WTC11 (cell line): ENCODE measurements at regions not wholly inside any gene's neighbourhood (a gene's known extent, or its start where the extent isn't known, plus 50 kb on each side); places are given as distances from the start of the nearest gene placed in this dataset.

Experiments
- ATAC-seq: fragments of 200-7000 bp; cut with Tn5 transposase; 2 replicates; pipeline ENCODE4 v1.10.0; 2021; ENCODE audit warnings: mild to moderate bottlenecking, moderate library complexity
- CTCF ChIA-PET: fragments of 300-600 bp; sonication (Branson Sonifier 250); formaldehyde crosslinking; loops from one replicate; lab custom pipeline; 2021; ENCODE audit warnings: antibody characterized with exemption; lab: Charles Lee
- POLR2A ChIA-PET: fragments of 350-600 bp; sonication (Branson Sonifier 250); formaldehyde crosslinking; loops from one replicate; lab custom pipeline; 2021; ENCODE audit warnings: antibody characterized with exemption; lab: Charles Lee
- DNase-seq: peaks from one replicate; pipeline ENCODE4 v3.0.0; 2021; ENCODE audit warnings: low spot score
- H3K27ac Mint-ChIP-seq: 2 replicates; pipeline ENCODE4 v1.8.0; 2021; ENCODE audit warnings: mixed read lengths
- H3K27me3 Mint-ChIP-seq: 2 replicates; pipeline ENCODE4 v1.8.0; 2021; ENCODE audit warnings: low read depth, mild to moderate bottlenecking, moderate library complexity, mixed read lengths
- H3K36me3 Mint-ChIP-seq: 2 replicates; pipeline ENCODE4 v1.8.0; 2021; ENCODE audit warnings: mixed read lengths
- H3K4me1 Mint-ChIP-seq: 2 replicates; pipeline ENCODE4 v1.8.0; 2022; ENCODE audit warnings: mixed read lengths
- H3K4me3 Mint-ChIP-seq: 2 replicates; pipeline ENCODE4 v1.8.0; 2021; ENCODE audit warnings: mild to moderate bottlenecking, moderate library complexity, mixed read lengths
- H3K9me3 Mint-ChIP-seq: 2 replicates; pipeline ENCODE4 v1.8.0; 2021; ENCODE audit warnings: mixed read lengths
- CTCF ChIP-seq: fragments of 200-600 bp; IDR thresholded peaks from 2 replicates; pipeline ENCODE4 v1.8.0; 2022; ENCODE audit warnings: antibody characterized with exemption
- E2F5 ChIP-seq: sonication (generic); formaldehyde crosslinking; IDR thresholded peaks from 2 replicates; pipeline ENCODE4 v1.8.1; 2022; ENCODE audit warnings: mild to moderate bottlenecking, moderate library complexity, missing genetic modification reagents
- ESRRA ChIP-seq: sonication (generic); formaldehyde crosslinking; IDR thresholded peaks from 2 replicates; pipeline ENCODE4 v1.8.1; 2022; ENCODE audit warnings: mild to moderate bottlenecking, missing genetic modification reagents, borderline replicate concordance
- HMGA2 ChIP-seq: fragments of 250-450 bp; sonication (Bioruptor Pico); IDR thresholded peaks from 2 replicates; pipeline ENCODE4 v1.4.0; 2021; ENCODE audit warnings: mild to moderate bottlenecking, moderate library complexity
- JAZF1 ChIP-seq: fragments of 250-450 bp; sonication (Bioruptor Pico); IDR thresholded peaks from 2 replicates; pipeline ENCODE4 v1.9.0; 2021; ENCODE audit warnings: moderate library complexity, mild to moderate bottlenecking, inconsistent platforms
- JUN ChIP-seq: sonication (generic); formaldehyde crosslinking; IDR thresholded peaks from 2 replicates; pipeline ENCODE4 v1.8.0; 2023; ENCODE audit warnings: mild to moderate bottlenecking, missing genetic modification reagents
- KAT7 ChIP-seq: sonication (generic); formaldehyde crosslinking; IDR thresholded peaks from 2 replicates; pipeline ENCODE4 v1.8.1; 2023; ENCODE audit warnings: missing genetic modification reagents, mild to moderate bottlenecking, borderline replicate concordance
- NFE2L1 ChIP-seq: sonication (generic); formaldehyde crosslinking; IDR thresholded peaks from 2 replicates; pipeline ENCODE4 v1.8.1; 2023; ENCODE audit warnings: missing genetic modification reagents
- NR1H2 ChIP-seq: sonication (generic); formaldehyde crosslinking; IDR thresholded peaks from 2 replicates; pipeline ENCODE4 v1.9.0; 2021; ENCODE audit warnings: mild to moderate bottlenecking, moderate library complexity, missing genetic modification reagents
- RELA ChIP-seq: sonication (generic); formaldehyde crosslinking; IDR thresholded peaks from 2 replicates; pipeline ENCODE4 v1.8.1; 2022; ENCODE audit warnings: missing genetic modification reagents, mild to moderate bottlenecking, borderline replicate concordance
- RORB ChIP-seq: fragments of 250-450 bp; sonication (Bioruptor Pico); IDR thresholded peaks from 2 replicates; pipeline ENCODE4 v1.9.0; 2021; ENCODE audit warnings: mild to moderate bottlenecking
- TP53 ChIP-seq: sonication (generic); formaldehyde crosslinking; IDR thresholded peaks from 2 replicates; pipeline ENCODE4 v1.8.1; 2023; ENCODE audit warnings: mild to moderate bottlenecking, missing genetic modification reagents
- ZBTB21 ChIP-seq: sonication (generic); formaldehyde crosslinking; IDR thresholded peaks from 2 replicates; pipeline ENCODE4 v1.8.1; 2023; ENCODE audit warnings: mild to moderate bottlenecking, missing genetic modification reagents, borderline replicate concordance
- ZMAT4 ChIP-seq: fragments of 250-450 bp; sonication (Bioruptor Pico); IDR thresholded peaks from 2 replicates; pipeline ENCODE4 v1.9.0; 2021; ENCODE audit warnings: mild to moderate bottlenecking
- ZNF263 ChIP-seq: sonication (generic); formaldehyde crosslinking; IDR thresholded peaks from 2 replicates; pipeline ENCODE4 v1.8.1; 2022; ENCODE audit warnings: low read depth, mild to moderate bottlenecking, moderate library complexity, missing genetic modification reagents
- ZNF425 ChIP-seq: fragments of 250-450 bp; sonication (Bioruptor Pico); conservative IDR thresholded peaks from 2 replicates; pipeline ENCODE4 v1.9.0; 2021; ENCODE audit warnings: mild to moderate bottlenecking
- ZNF532 ChIP-seq: fragments of 250-450 bp; sonication (Bioruptor Pico); IDR thresholded peaks from 2 replicates; pipeline ENCODE4 v1.9.0; 2021; ENCODE audit warnings: mild to moderate bottlenecking, borderline replicate concordance
- TF ChIP-seq, protein P1 (sequence below): sonication (generic); formaldehyde crosslinking; IDR thresholded peaks from 2 replicates; pipeline ENCODE4 v1.8.1; 2022; ENCODE audit warnings: missing genetic modification reagents, borderline replicate concordance
- TF ChIP-seq, protein P2 (sequence below): fragments of 250-450 bp; sonication (Bioruptor Pico); IDR thresholded peaks from 2 replicates; pipeline ENCODE4 v1.9.0; 2021; ENCODE audit warnings: moderate library complexity, mild to moderate bottlenecking, inconsistent platforms, borderline replicate concordance
- TF ChIP-seq, protein P3 (sequence below): fragments of 250-450 bp; sonication (Bioruptor Pico); IDR thresholded peaks from 2 replicates; pipeline ENCODE4 v1.8.0; 2021; ENCODE audit warnings: mild to moderate bottlenecking

GRCh38 chr16:72312828-72313227 is 140.9 kb upstream of the PMFBP1 start:
- DNase-seq (no peak), ATAC-seq (no peak)
- no peak for TF ChIP-seq ZNF425 (CRISPR knock-in tag)
- no peak for TF ChIP-seq JAZF1
- TF ChIP-seq, protein P1, sequence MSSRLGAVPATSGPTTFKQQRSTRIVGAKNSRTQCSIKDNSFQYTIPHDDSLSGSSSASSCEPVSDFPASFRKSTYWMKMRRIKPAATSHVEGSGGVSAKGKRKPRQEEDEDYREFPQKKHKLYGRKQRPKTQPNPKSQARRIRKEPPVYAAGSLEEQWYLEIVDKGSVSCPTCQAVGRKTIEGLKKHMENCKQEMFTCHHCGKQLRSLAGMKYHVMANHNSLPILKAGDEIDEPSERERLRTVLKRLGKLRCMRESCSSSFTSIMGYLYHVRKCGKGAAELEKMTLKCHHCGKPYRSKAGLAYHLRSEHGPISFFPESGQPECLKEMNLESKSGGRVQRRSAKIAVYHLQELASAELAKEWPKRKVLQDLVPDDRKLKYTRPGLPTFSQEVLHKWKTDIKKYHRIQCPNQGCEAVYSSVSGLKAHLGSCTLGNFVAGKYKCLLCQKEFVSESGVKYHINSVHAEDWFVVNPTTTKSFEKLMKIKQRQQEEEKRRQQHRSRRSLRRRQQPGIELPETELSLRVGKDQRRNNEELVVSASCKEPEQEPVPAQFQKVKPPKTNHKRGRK (CRISPR knock-in tag), result no peak
- no peak for TF ChIP-seq RELA (CRISPR knock-in tag)
- no peak for TF ChIP-seq ZNF532 (CRISPR knock-in tag)
- TF ChIP-seq CTCF, result no peak
- TF ChIP-seq E2F5 (CRISPR knock-in tag), result no peak
- no peak for TF ChIP-seq JUN (CRISPR knock-in tag)
- no peak for TF ChIP-seq ZBTB21 (CRISPR knock-in tag)
- no peak for TF ChIP-seq ZMAT4 (CRISPR knock-in tag)
- TF ChIP-seq, protein P2, sequence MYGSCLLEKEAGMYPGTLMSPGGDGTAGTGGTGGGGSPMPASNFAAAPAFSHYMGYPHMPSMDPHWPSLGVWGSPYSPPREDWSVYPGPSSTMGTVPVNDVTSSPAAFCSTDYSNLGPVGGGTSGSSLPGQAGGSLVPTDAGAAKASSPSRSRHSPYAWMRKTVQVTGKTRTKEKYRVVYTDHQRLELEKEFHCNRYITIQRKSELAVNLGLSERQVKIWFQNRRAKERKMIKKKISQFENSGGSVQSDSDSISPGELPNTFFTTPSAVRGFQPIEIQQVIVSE (CRISPR knock-in tag), result no peak
- TF ChIP-seq NR1H2 (CRISPR knock-in tag), result no peak
- Mint-ChIP-seq H3K36me3 (peaks cover 2% of the 10 kb centered on the region), H3K27ac (no peak overlapping the region), H3K4me3 (no peak overlapping the region), H3K4me1 (peaks cover 6% of the 10 kb centered on the region), H3K27me3 (no peaks in the 10 kb centered on the region), H3K9me3 (peaks cover 36% of the 10 kb centered on the region)
- ChIA-PET CTCF (no interaction called here), POLR2A (no interaction called here)

- Mint-ChIP-seq H3K4me1 (peaks cover 6% of the 10 kb centered on the region), H3K9me3 (peaks cover 38% of the 10 kb centered on the region), H3K27ac (no peak overlapping the region), H3K36me3 (peaks cover 2% of the 10 kb centered on the region), H3K4me3 (no peak overlapping the region), H3K27me3 (no peaks in the 10 kb centered on the region)
- CTCF ChIA-PET, result no interaction called here
- DNase-seq, result no peak
- POLR2A ChIA-PET, result no interaction called here
- ATAC-seq, result no peak
- no peak for TF ChIP-seq TP53 (CRISPR knock-in tag)
- TF ChIP-seq ZNF263 (CRISPR knock-in tag), result no peak
- TF ChIP-seq RORB, result no peak
- no peak for TF ChIP-seq NFE2L1 (CRISPR knock-in tag)
- TF ChIP-seq, protein P3, sequence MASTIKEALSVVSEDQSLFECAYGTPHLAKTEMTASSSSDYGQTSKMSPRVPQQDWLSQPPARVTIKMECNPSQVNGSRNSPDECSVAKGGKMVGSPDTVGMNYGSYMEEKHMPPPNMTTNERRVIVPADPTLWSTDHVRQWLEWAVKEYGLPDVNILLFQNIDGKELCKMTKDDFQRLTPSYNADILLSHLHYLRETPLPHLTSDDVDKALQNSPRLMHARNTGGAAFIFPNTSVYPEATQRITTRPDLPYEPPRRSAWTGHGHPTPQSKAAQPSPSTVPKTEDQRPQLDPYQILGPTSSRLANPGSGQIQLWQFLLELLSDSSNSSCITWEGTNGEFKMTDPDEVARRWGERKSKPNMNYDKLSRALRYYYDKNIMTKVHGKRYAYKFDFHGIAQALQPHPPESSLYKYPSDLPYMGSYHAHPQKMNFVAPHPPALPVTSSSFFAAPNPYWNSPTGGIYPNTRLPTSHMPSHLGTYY (CRISPR knock-in tag), result no peak
- TF ChIP-seq ESRRA (CRISPR knock-in tag), result no peak
- no peak for TF ChIP-seq HMGA2 (CRISPR knock-in tag)
- no peak for TF ChIP-seq KAT7
Measured at GRCh38 chr16:72311426-72311825, 139.5 kb upstream of the PMFBP1 start.
